ENCODE measurements at regions not wholly inside any gene's neighbourhood (a gene's known extent, or its start where the extent isn't known, plus 50 kb on each side); places are given as distances from the start of the nearest gene placed in this dataset.

GRCh38 chrX:42519666-42520231 is 258.2 kb downstream of the PPP1R2C start:
- no peak for TF ChIP-seq CTCF (IDR thresholded peaks at IDR 0.05)
- TF ChIP-seq POLR2A (IDR thresholded peaks at IDR 0.05), result no peak

Data from Peyer's patch (tissue), 4 donors.